Stimulated activated naive CD8-positive, alpha-beta T cell treated with anti-CD3 and anti-CD28 coated beads, Interleukin-15, Interleukin-2, amounts not matched to agents 100 ng/mL and 50 ng/mL, for 24 hours (primary cell): ENCODE measurements at regions not wholly inside any gene's neighbourhood (a gene's known extent, or its start where the extent isn't known, plus 50 kb on each side); places are given as distances from the start of the nearest gene placed in this dataset.
"Not testable (repeated sequence)": the region's sequence is repeated elsewhere in the genome, so short reads cannot be mapped to it uniquely, and the experiment has no call there.

Experiments
- H3K27ac Mint-ChIP-seq: one replicate; pipeline ENCODE4 v1.8.0; 2021; ENCODE audit warnings: mild to moderate bottlenecking, mixed read lengths
- H3K27me3 Mint-ChIP-seq: one replicate; pipeline ENCODE4 v1.8.0; 2021; ENCODE audit warnings: mixed read lengths
- H3K36me3 Mint-ChIP-seq: one replicate; pipeline ENCODE4 v1.8.0; 2021; ENCODE audit warnings: low read depth, mixed read lengths
- H3K4me1 Mint-ChIP-seq: one replicate; pipeline ENCODE4 v1.8.0; 2021; ENCODE audit warnings: low read depth, mixed read lengths
- H3K4me3 Mint-ChIP-seq: one replicate; pipeline ENCODE4 v1.8.0; 2021; ENCODE audit warnings: mild to moderate bottlenecking, mixed read lengths
- H3K9me3 Mint-ChIP-seq: one replicate; pipeline ENCODE4 v1.8.0; 2021; ENCODE audit warnings: mixed read lengths

DNA sequence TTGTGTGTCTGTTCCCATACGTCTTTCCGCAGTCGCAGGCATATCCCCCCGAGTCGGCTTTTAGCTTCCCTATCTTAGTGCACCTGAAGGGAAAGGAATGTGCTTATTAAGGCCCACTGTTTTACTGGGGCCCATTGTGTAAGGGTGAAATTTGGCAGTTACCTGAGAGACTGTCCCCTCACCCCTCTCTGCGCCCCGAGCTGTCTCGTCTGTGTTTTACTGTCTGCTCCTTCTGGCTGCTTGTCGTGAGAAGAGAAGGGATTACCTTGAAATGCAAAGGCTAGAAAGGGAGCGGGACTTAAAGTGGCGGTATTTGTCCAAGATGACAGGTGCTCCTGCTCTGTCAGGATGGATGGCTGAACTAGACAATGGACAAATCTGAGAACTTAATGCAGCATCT, 233.0 kb upstream of the POU1F1 start:
- Mint-ChIP-seq H3K4me3 (no peak overlapping the region), H3K4me1 (no peaks in the 10 kb centered on the region), H3K27ac (no peak overlapping the region), H3K36me3 (no peaks in the 10 kb centered on the region), H3K9me3 (no peaks in the 10 kb centered on the region), H3K27me3 (no peaks in the 10 kb centered on the region)

DNA sequence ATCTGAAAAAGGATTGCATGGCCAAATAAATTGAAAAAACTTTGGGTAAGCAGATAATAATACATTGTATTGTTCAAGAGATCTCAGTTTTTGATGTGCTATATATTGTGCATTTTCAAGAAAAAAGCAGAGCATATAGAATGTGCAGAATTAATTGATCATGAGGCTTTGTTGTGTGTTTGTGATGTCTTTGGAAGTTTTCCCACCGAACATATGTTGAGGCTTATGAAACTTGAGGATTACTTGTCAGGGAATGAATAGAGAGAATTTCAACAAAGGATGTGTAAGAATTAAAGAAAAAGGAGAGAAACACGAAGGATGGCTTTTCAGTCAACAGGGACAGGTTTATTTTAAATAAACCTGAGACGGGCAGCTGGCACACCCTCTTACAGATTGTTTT, 232.5 kb upstream of the POU1F1 start:
- Mint-ChIP-seq H3K4me3 (no peak overlapping the region), H3K36me3 (no peaks in the 10 kb centered on the region), H3K4me1 (no peaks in the 10 kb centered on the region), H3K27ac (no peak overlapping the region), H3K27me3 (no peaks in the 10 kb centered on the region), H3K9me3 (no peaks in the 10 kb centered on the region)

- no peak overlapping the region for H3K4me3 Mint-ChIP-seq
- H3K27me3 Mint-ChIP-seq: no peaks in the 10 kb centered on the region
- no peak overlapping the region for H3K27ac Mint-ChIP-seq
Observed at GRCh38 chr3:87507753-87508152, 231.4 kb upstream of the POU1F1 start.

GRCh38 chr3:87503900-87504498, 227.6 kb upstream of the POU1F1 start:
- no peak overlapping the region for H3K4me3 Mint-ChIP-seq
- no peaks in the 10 kb centered on the region for H3K36me3 Mint-ChIP-seq
- no peaks in the 10 kb centered on the region for H3K9me3 Mint-ChIP-seq
- no peaks in the 10 kb centered on the region for H3K27me3 Mint-ChIP-seq
- H3K4me1 Mint-ChIP-seq: no peaks in the 10 kb centered on the region
- no peak overlapping the region for H3K27ac Mint-ChIP-seq

More at GRCh38 chr3:87507753-87508152, 231.4 kb upstream of the POU1F1 start:
- Mint-ChIP-seq H3K4me1 (no peaks in the 10 kb centered on the region), H3K36me3 (no peaks in the 10 kb centered on the region), H3K9me3 (no peaks in the 10 kb centered on the region)

- H3K27me3 Mint-ChIP-seq: no peaks in the 10 kb centered on the region
- no peak overlapping the region for H3K4me3 Mint-ChIP-seq
- no peak overlapping the region for H3K27ac Mint-ChIP-seq
- no peaks in the 10 kb centered on the region for H3K36me3 Mint-ChIP-seq
- no peaks in the 10 kb centered on the region for H3K4me1 Mint-ChIP-seq
- no peaks in the 10 kb centered on the region for H3K9me3 Mint-ChIP-seq
Observed at GRCh38 chr3:87501076-87501475, 224.7 kb upstream of the POU1F1 start.

GRCh38 chr3:87498358-87499080, 222.1 kb upstream of the POU1F1 start:
- Mint-ChIP-seq H3K27me3 (no peaks in the 10 kb centered on the region), H3K4me3 (no peak overlapping the region), H3K9me3 (no peaks in the 10 kb centered on the region), H3K36me3 (no peaks in the 10 kb centered on the region), H3K4me1 (no peaks in the 10 kb centered on the region), H3K27ac (no peak overlapping the region)

GRCh38 chr3:87495938-87496337, 219.6 kb upstream of the POU1F1 start:
- Mint-ChIP-seq H3K4me1 (no peaks in the 10 kb centered on the region), H3K27ac (no peak overlapping the region), H3K36me3 (no peaks in the 10 kb centered on the region), H3K27me3 (no peaks in the 10 kb centered on the region), H3K9me3 (no peaks in the 10 kb centered on the region), H3K4me3 (no peak overlapping the region)

GRCh38 chr3:87494264-87494663, 217.9 kb upstream of the POU1F1 start:
- Mint-ChIP-seq H3K4me3 (no peak overlapping the region), H3K4me1 (no peaks in the 10 kb centered on the region), H3K9me3 (no peaks in the 10 kb centered on the region), H3K36me3 (no peaks in the 10 kb centered on the region), H3K27me3 (no peaks in the 10 kb centered on the region), H3K27ac (no peak overlapping the region)

DNA sequence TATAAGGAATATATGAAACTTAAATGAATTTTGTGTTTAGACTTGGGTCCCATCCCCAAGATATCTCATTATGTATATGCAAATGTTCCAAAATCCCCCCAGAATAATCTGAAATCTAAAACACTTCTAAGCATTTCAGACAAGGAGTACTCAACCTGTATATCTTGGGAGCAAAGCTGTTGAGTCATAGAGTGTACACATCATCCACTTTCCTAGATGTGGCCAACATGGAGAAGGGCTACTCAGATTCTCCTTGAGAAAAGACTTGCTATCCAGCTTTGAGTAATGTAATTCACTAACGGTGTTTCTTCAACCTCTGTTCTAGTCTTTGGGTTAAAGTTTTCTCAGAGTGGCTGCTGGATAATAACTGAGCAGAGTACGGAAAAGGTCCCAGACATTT, 215.5 kb upstream of the POU1F1 start:
- no peaks in the 10 kb centered on the region for H3K36me3 Mint-ChIP-seq
- H3K27me3 Mint-ChIP-seq: no peaks in the 10 kb centered on the region
- H3K27ac Mint-ChIP-seq: no peak overlapping the region
- no peaks in the 10 kb centered on the region for H3K4me1 Mint-ChIP-seq
- H3K9me3 Mint-ChIP-seq: no peaks in the 10 kb centered on the region
- H3K4me3 Mint-ChIP-seq: no peak overlapping the region

DNA sequence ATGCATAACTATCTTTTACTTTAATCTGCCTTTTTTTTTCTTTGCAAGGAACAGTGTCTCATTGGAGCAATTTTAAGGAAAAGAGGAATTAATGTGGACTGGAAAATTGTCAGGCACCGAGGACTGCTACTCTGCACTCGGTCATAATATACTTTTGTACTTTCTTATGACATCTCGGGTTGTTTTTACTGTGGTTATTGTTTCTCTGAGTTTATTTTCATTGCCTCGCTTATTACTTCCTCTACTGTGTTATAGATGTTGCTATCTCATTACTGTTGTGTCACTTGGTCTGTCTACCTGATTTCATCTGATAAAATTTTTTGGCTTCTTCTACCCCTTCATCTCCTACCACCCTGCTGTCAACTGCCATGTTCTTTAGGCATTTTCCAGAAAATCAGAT, 213.5 kb upstream of the POU1F1 start:
- Mint-ChIP-seq H3K36me3 (no peaks in the 10 kb centered on the region), H3K4me3 (no peak overlapping the region), H3K27ac (no peak overlapping the region), H3K9me3 (peaks cover 6% of the 10 kb centered on the region), H3K27me3 (no peaks in the 10 kb centered on the region), H3K4me1 (no peaks in the 10 kb centered on the region)

- no peaks in the 10 kb centered on the region for H3K27me3 Mint-ChIP-seq
- H3K4me3 Mint-ChIP-seq: no peak overlapping the region
- H3K9me3 Mint-ChIP-seq: peaks cover 6% of the 10 kb centered on the region
- no peak overlapping the region for H3K27ac Mint-ChIP-seq
- H3K36me3 Mint-ChIP-seq: no peaks in the 10 kb centered on the region
- H3K4me1 Mint-ChIP-seq: no peaks in the 10 kb centered on the region
Observed at GRCh38 chr3:87488765-87489164, 212.4 kb upstream of the POU1F1 start.

GRCh38 chr3:87486635-87487034, 210.3 kb upstream of the POU1F1 start:
- not testable (repeated sequence) for H3K9me3 Mint-ChIP-seq, H3K4me3 Mint-ChIP-seq, H3K4me1 Mint-ChIP-seq, H3K27me3 Mint-ChIP-seq, H3K36me3 Mint-ChIP-seq, H3K27ac Mint-ChIP-seq

- Mint-ChIP-seq H3K4me1 (no peaks in the 10 kb centered on the region), H3K27me3 (no peaks in the 10 kb centered on the region), H3K36me3 (no peaks in the 10 kb centered on the region), H3K27ac (no peak overlapping the region), H3K4me3 (no peak overlapping the region), H3K9me3 (peaks cover 6% of the 10 kb centered on the region)
Observed at GRCh38 chr3:87486115-87486514, 209.7 kb upstream of the POU1F1 start.

GRCh38 chr3:87478716-87479115, 202.3 kb upstream of the POU1F1 start:
- no peak overlapping the region for H3K4me3 Mint-ChIP-seq
- no peak overlapping the region for H3K27ac Mint-ChIP-seq
- H3K27me3 Mint-ChIP-seq: no peaks in the 10 kb centered on the region
- peaks cover 4% of the 10 kb centered on the region for H3K9me3 Mint-ChIP-seq
- no peaks in the 10 kb centered on the region for H3K4me1 Mint-ChIP-seq
- H3K36me3 Mint-ChIP-seq: no peaks in the 10 kb centered on the region

DNA sequence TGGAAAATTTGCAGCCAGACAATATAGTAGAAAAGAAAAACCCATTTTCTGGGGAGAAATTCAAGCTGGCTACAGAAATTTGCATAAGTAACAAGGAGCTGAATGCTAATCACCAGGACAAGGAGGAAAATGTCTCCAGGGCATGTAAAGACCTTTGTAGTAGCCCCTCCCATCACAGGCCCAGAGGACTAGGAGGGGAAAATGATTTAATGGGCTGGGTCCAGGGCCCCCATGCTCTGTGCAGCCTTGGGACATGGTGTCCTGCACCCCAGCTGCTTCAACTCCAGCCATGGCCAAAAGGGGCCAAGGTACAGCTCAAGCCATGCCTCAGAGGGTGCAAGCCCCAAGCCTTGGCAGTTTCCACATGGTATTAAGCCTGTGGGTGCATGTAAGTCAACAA, 197.6 kb upstream of the POU1F1 start:
- Mint-ChIP-seq H3K4me1 (no peaks in the 10 kb centered on the region), H3K27ac (no peak overlapping the region), H3K36me3 (no peaks in the 10 kb centered on the region), H3K9me3 (peaks cover 4% of the 10 kb centered on the region), H3K27me3 (no peaks in the 10 kb centered on the region), H3K4me3 (no peak overlapping the region)

DNA sequence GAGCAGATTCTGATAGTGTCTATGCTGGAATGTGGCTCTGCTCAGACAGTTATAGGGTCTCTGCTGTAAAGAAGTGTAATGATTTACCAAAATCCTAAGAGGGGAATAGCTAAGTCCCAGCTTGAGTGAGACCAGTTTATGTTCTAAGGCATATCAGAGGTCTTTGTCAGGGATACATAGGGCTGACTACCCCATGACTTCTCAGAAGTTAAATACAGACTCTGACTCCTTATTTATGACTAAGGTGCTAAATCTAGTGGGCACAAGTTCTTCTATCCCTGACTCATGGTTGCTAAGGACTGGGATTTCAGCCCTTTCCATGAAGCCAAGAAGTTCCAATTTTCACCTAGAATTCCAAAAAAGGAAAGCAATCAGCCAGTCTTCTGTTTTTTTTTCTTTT, 192.6 kb upstream of the POU1F1 start:
- Mint-ChIP-seq H3K4me1 (no peaks in the 10 kb centered on the region), H3K27ac (no peak overlapping the region), H3K4me3 (no peak overlapping the region), H3K27me3 (no peaks in the 10 kb centered on the region), H3K9me3 (peaks cover 10% of the 10 kb centered on the region), H3K36me3 (no peaks in the 10 kb centered on the region)
